HG02678 (cell line): ENCODE measurements at regions not wholly inside any gene's neighbourhood (a gene's known extent, or its start where the extent isn't known, plus 50 kb on each side); places are given as distances from the start of the nearest gene placed in this dataset.
"Not testable (repeated sequence)": the region's sequence is repeated elsewhere in the genome, so short reads cannot be mapped to it uniquely, and the experiment has no call there.

Experiments used
- ATAC-seq: cut with Tn5 transposase; IDR thresholded peaks from one replicate; pipeline ENCODE4 v1.9.1; 2021; ENCODE audit warnings: mild to moderate bottlenecking, moderate library complexity; ENCODE audit not compliant: unreplicated experiment

GRCh38 chr4:66000510-66001117 is 330.3 kb upstream of the EPHA5 start:
- no peak for ATAC-seq

GRCh38 chr4:65999518-65999871 is 329.2 kb upstream of the EPHA5 start:
- ATAC-seq, result no peak

DNA sequence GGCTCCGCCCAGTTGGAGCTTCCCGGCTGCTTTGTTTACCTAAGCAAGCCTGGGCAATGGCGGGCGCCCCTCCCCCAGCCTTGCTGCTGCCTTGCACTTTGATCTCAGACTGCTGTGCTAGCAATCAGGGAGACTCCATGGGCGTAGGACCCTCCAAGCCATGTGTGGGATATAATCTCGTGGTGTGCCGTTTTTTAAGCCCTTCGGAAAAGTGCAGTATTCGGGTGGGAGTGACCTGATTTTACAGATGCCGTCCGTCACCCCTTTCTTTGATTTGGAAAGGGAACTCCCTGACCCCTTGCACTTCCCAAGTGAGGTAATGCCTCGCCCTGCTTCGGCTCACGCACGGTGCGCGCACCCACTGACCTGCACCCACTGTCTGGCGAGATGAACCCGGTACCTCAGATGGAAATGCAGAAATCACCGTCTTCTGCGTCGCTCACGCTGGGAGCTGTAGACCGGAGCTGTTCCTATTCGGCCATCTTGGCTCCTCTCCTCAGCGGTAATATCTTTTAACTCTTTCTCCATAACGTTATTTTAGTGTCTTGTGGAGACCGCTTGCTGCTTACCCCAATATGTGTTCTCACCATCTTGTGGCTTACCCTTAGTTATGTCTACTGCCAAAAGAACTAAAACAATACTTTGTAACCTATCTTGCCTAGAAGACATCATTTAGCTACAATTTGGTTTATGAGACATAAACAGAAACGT is 328.7 kb upstream of the EPHA5 start:
- not testable (repeated sequence) for ATAC-seq

DNA sequence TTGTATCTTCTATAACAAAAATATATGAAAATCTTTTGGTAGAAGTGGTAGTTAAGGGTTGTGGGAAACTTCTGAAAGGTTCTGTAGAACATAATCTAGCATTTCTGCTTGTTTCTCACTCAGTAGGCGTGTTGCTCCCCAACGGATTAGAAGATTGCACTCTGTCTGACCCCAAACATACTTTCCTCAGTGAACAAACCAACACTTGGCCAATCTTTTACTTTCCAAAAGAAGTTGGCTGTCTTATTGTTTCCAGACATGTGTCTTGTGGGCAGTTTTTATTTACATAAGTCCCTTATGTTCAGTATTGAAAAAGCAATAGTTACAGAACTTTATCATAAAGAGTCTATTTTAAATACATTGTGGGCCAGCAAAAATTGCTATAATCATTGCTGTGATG is 312.8 kb upstream of the EPHA5 start:
- no peak for ATAC-seq

GRCh38 chr4:65976287-65976686 is 306.0 kb upstream of the EPHA5 start:
- ATAC-seq, result no peak

GRCh38 chr4:65973186-65973585 is 302.9 kb upstream of the EPHA5 start:
- no peak for ATAC-seq

DNA sequence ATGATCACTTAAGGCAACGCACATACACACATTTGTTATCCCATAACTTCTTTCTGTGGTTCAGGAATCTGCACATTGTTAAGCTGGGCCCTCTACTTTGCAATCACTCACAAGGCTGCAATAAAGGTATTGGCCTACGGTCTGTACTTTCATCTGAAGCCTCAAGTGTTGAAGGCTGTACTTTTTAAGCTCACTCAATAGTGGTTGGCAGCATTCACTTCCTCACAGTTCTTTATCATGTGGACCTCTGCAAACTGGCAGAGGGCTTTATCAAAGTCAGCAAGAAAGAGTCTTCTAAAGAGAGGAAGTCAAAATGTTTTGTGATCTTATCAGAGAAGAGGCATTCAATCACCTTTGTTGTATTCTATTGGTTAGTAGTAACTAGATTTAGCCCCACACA is 301.4 kb upstream of the EPHA5 start:
- ATAC-seq, result no peak

DNA sequence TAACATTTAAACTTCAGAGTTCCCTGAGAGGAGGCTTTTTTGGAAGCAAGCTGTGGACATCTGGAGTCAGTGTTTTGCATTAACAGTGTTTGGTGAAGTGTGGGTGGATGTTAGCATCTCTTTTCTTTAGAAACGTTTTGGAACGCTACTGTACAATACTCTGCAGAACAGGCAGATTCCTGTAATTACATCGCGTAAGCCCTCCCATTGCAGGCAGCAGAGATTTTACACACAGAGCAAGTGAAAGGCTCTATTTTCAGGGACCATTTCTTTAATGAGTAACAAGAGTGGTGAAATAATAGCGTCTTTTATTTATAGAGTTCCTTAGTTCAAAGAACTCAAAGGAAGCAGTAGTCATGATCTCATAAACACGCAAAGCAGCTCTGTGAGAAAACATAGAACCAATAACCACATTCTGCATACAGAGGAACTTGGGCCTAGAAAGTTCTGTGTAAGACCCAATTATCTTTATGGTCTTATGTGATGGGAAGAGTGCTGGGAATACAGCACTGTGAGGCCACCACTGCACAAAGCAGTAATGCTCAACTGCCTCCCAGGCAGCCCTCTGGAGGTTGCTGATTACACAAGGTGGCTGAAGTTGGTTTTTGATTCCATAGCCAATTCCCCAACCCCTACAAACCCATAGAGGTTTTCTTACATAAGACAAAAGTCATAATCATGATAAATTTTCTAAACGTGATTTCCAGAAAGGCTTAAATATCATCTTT is 298.7 kb upstream of the EPHA5 start:
- ATAC-seq, result no peak

- ATAC-seq, result no peak
These were observed 290.5 kb upstream of the EPHA5 start for GRCh38 chr4:65960751-65961150.

GRCh38 chr4:65954416-65954815 is 284.1 kb upstream of the EPHA5 start:
- no peak for ATAC-seq

DNA sequence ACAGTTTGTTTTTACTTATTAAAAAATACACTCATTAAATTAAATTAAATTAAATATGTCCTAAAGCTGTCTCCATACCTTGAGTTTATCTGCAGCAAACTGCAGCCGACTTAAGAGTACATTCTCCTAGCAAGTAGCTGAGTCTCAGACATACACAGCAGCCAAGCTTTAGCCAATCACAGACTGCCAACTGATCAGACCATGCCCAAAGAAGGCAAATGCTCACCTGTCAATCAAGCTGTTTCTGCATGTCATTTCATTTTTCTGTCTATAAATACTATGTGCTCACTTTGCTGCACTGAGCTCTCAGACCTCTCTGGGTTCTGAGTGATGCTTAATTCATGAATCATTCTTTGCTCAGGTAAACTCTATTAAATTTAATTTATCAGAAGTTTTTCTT is 280.9 kb upstream of the EPHA5 start:
- no peak for ATAC-seq

- no peak for ATAC-seq
These were observed 272.8 kb upstream of the EPHA5 start for GRCh38 chr4:65943076-65943475.

GRCh38 chr4:65924843-65925242 is 254.6 kb upstream of the EPHA5 start:
- ATAC-seq, result no peak

DNA sequence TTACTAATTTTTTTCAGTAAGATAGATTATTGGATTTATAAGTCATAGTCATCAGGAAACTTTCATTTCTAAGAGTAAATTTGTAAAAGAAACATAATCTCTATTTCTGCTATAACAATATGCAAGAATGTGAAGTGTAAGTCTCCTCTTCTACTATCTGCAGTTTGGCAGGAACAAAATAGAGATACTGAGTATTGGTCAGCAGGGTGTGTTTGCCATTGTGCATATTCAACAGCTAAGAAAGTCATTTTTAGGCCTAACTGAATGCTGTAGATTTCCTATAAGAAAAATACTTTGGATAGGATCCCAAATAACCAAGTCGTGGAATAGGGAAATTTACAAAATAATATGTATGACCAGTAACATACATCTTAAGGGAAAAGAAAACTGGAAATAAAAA is 253.3 kb upstream of the EPHA5 start:
- ATAC-seq, result no peak

- no peak for ATAC-seq
These were observed 250.9 kb upstream of the EPHA5 start for GRCh38 chr4:65921180-65921579.

DNA sequence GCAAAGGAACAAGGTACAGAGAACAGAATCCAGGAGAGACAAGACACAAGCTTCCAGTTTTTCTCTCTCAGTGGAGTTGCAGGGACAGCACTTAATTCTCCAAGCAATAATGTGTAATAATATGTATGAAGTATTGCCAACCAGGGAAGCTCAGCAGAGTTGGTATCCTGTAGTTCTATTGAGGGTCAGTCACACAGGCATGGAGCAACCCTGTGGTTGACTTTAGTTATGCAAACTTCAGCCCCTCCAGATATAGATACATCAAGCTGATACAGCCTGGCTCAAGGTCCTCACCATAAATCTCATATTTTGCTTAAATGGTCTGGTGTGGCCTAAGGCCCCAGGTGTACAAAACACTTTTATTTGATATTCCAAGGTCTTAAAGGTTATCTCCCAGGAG is 248.6 kb upstream of the EPHA5 start:
- no peak for ATAC-seq

- no peak for ATAC-seq
These were observed 247.9 kb upstream of the EPHA5 start for GRCh38 chr4:65918212-65918611.

DNA sequence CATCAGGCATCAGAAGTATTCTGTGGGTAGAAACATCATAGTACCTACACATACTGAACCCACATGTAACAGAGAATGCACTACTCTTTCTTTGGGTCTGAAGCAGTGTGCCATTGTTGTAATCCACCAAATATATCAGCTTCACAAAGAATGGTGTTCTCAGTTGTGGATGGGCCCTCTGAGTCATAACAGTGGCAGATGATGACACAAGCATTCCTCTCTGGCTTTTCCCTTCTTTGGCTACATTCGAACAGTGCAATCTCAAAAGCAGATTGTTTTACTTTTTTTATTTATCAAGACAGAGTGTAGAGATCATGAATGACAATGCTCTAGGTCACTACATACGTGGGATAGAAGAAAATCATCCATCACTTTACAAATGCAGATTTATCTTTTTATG is 247.2 kb upstream of the EPHA5 start:
- ATAC-seq, result no peak

GRCh38 chr4:65911720-65912119 is 241.4 kb upstream of the EPHA5 start:
- no peak for ATAC-seq

- no peak for ATAC-seq
These were observed 223.9 kb upstream of the EPHA5 start for GRCh38 chr4:65893957-65894755.

GRCh38 chr4:65893271-65893670 is 223.0 kb upstream of the EPHA5 start:
- no peak for ATAC-seq

- ATAC-seq, result no peak
These were observed 210.3 kb upstream of the EPHA5 start for GRCh38 chr4:65880594-65880993.
